ENCODE measurements at regions not wholly inside any gene's neighbourhood (a gene's known extent, or its start where the extent isn't known, plus 50 kb on each side); places are given as distances from the start of the nearest gene placed in this dataset.

DNA sequence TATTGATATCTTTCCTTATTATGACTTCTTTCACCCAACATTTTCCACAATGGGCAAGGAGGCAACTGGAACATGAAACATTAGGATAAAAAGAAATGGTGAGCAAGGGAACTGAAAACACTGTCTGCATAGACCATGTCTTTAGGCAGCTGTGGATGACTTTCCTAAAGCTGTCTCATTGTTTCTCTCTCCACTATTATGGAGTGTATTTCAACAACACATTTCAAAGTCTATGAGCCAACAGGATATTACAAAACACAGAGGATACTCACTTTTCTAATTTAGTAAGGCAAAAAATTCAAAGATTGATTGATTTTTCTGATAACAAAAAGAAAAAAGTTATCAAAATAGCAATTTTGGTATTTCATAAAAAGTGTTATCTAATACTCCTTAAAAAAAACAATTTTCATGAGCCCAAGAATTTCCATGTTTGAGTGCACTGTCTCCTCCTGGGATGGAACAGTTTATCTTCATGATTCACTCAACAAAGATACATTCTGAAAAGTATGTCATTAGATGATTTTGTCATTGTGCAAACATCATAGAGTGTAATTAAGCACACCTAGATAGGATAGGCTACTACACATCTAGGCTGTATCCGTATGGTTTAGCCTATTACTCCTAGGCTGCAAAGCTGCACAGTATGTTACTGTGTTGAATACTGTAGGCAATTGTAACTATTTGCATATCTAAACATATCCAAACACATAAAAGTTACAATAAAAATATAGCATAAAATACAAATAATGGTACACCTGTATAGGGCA, 1568.4 kb downstream of the SLITRK5 start:
- no peak for DNase-seq

DNA sequence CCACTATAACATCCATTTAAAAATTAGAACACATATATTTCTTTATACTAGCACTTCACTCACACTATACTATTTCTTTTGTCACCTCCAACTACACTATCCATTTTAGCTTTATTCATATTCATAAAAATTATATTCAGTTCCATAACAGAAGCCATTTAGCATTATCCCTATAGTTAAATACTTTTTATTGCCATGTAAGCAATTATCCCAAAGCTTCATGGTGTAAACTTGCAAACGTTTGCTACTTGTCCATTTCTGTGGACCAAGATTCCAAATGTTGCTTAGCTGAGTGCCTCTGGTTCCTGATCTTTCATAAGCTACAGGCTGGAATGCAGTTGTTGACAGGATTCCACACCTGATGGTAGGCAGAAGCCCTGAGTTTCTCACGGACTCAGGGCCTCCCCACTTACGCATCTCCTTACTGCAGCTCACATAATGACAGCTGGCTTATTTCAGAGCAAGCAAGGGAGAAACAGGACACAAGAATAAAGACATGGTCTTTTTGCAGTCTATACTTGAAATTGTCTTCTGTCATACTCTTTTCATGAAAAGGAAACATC, 1584.8 kb downstream of the SLITRK5 start:
- no peak for DNase-seq

DNA sequence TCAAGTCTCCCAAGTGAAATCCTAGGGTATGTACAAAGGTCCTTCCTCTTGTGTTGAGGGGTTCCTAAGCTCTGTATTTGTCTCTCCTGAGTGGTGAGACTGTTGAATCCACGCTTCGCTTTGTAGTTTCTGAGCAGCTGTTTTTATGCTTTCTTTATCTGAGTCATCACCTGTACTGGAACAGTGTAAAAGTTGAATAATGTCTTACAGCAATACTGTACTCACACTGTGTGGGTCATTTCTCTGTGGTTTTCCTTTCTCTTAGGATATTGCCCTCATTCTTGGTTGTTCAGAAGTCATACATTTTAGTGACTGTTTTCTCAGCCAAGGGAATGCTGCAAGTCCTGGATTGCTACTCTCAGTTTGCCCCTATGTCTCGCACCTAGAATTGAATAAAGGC, 1596.6 kb downstream of the SLITRK5 start:
- DNase-seq, result no peak

DNA sequence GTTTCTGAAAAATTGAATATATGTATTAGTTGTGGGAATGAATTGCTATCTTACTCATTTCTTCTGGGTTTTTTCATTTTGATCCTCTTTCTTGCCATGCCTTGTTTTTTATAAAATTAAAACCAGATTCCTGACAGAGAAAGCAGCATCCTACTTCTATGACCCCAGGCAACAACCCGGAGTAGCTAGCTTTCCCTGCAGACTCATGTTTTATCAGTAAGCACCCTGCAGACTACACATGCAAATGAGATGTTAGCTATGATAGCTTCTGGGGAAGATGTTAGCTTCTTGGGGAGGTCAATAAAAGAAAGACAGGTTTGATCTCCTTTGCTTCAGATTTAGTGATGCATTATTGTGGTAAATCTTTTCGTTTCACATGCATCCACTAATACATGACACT, 1598.6 kb downstream of the SLITRK5 start:
- no peak for DNase-seq

DNA sequence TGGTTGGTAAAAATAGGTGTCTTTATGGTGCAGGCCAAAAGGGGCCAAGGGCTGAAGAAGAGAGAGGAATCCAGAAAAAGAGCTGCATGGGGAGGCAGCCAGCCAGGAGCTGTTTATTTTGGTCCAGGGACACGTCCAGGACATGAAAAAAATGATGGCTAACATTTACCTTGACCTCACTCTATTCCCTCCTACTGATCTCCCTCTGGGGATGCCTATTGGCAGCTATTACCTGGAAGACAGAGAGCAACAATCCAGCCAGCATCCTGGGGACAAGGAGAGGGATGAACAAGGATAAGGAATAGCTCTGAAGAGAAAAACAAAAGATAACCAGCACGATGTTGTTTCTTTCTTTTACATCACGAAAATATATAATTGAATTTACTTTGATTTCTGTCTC, 1599.6 kb downstream of the SLITRK5 start:
- no peak for DNase-seq

DNA sequence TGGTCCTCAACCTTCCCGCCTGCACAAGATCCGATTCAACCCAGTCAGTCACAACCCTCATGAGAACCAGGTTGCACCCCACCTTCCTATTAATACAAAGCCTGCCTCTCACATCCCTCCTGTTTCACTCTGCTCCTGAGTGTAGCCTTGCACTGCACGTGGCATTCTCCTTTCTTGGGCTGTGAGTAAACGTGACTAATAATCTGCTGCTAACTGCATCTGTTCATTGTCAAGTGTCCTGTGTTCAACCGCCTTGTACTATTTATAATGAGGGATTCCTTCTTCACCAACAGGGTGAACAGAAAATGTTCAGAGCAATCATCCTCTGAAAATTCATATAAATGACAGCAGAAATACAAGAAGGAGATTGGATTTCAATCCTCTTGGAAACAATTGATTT, 1608.2 kb downstream of the SLITRK5 start:
- DNase-seq, result no peak

DNA sequence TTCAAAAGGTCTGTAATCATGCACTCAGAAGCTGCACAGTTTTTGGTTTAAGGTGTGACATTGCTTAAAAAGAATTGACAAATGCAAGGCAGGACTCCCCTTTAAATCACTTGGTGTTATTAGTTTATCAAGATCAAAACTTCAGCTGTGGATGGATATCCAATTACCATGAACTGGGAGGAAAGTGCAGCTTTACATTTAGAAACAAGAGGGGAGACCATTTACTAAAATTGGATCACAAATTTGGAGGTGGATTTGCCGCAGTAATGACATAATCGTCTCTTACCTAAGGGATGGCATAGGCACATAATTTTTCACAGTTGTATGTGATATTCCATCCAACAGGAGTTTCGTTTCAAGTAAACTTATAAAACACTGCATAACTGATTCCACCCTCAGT, 1610.2 kb downstream of the SLITRK5 start:
- DNase-seq, result no peak

DNA sequence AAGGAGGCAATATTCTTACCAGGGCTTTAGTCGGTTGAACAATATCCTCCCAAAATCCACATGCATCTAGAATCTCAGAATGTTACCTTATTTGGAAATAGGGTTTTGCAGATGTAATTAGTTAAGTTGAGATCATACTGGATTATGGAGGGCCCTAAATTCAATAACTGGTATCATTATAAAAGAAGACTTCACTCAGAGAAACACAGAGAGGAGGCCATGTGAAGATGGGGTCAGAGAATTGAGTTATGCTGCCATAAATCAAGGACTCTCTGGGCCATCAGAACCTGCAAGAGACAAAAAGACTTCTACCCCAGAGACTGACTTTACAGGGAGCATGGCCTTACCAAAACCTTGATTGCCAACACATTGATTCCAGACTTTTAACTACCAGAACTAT, 1611.1 kb downstream of the SLITRK5 start:
- DNase-seq, result no peak

DNA sequence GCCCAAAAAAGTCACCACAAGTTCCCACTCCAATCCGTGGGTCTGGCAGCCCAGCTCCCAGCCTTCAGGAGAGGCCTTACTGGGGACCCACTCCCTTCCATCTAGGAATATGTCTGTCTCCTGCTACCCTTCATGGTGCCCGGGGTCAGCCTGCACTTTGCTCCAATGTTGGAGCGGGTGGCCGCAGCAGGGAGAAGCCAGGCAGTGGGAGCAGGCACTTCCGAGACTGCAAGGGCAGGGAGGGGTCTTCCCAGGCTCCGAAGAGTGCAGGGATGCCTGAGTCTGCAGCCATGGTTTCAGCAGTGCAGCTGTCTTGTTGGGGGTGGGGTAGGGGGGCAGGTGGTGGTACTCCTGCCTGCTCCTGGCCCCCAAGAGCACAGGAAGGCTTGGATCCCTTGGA, 1616.2 kb downstream of the SLITRK5 start:
- DNase-seq, result no peak

DNA sequence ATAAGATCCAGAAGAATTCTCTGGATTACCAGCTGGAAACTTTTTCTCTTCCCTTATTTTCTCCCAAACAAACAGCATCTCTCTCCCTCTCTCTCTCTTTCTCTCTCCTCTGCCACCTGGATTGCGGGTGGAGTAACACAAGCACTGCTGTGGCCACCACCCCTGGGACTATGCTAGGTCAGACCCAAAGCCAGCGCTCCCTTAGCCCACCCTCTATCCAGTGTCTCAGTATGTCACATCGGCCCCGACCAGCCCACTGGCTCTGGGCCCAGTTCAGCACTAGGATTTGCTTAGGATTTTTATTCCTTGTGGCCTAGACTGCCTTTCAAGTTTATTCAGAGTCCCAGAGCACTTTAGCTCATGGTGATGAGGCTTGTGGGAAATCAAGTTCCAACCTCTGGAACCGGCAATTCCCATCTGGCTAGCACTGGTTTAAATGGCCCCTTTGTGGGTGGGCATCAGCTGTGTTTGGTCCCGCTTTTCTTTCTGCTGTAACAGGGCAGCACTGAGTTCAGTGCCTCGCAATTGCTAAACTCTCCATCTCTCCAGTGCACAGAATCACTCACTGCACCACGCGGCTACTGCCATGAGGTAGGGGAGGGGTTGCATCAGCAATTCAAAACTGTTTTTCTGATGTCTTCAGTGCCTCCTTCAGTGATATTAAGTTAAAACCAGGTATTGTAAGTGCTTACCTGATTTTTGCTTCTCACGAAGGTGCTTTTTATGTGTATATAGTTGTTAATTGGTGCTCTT, 1623.1 kb downstream of the SLITRK5 start:
- DNase-seq, result no peak

DNA sequence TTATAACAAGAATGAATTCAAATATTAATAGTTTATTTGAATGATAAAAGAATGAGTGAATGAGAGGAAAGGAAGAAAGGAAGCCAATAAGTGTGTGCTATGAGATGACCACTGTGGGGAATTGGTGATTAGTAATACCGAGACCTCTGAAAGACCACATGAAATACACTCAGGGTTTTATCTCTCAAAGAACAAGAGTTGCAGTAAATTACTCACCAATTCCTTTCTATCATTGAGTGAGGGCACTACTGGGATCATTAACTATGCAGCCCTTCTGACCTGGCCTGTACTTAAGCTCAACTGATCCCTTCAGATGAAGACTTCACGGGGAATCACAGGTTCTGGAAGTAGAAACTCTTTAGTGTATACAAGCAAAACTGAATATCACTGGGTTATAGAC, 1636.1 kb downstream of the SLITRK5 start:
- no peak for DNase-seq

DNA sequence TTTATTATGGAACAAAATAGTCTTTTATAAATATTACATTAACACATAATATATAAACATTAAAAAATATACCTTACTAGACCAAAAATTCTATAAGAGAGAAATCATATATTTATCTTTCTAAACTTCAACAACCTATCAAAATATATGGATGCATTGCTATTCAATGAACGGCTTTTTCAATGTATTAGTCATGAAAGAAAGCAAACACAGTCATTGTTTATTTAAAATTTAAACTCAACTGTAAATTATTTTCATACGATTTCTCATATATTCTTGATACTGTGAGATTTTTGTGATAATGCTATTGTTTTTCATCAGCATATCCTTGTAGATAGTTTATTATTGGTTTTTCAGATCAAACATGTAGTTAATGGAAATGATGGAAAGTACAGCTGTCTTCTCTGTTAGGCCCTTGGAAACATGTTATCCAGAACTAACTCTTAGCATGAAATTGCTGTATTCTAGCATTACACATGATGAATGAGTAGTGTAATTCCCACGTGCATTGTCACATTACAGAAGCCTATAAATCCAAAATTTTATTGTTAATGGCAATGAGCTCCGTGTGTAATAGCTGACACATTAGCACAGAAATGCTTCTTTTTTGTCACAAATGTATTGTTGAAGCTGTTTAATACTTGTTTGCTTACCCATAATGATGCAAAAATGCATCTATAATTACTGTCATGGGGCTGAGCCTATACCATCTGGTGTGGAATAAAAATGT, 1639.9 kb downstream of the SLITRK5 start:
- DNase-seq, result no peak

DNA sequence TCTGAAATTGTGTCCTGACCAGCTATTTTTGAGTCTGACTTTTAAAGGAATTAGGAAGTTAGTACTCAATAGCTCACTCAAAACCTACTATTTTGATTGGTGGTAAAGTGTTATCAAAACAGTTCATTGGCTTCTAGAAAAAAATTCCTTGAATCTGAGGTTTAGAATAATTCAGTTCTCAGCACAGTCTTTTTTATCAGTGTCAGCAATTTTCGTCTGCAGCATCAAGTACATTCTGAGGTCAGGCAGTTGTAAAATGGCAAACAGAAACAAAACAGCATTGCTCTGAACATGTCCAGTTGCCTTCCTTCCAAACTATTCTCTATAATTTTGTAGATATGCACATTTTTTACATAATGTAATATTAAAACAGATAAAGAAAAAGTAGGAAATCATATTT, 1644.1 kb downstream of the SLITRK5 start:
- no peak for DNase-seq

DNA sequence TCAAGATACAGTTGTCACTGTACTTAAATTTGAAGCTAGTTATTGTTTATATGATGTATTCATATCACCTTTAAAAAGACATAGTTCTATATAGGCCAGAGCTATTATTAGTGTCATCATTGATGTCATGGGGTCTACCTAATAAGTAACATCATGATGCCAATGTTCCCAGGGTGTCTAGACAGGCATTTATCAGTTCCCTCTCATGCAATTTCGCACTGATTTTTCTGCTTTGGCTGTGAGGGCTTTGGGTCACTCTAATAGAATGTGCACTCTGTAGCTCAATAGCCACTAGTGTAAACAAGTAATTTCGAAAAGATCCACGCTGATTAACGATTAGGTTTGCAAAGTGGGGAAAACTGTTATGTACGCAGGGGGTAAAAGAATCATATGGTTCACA, 1651.3 kb downstream of the SLITRK5 start:
- DNase-seq, result no peak

DNA sequence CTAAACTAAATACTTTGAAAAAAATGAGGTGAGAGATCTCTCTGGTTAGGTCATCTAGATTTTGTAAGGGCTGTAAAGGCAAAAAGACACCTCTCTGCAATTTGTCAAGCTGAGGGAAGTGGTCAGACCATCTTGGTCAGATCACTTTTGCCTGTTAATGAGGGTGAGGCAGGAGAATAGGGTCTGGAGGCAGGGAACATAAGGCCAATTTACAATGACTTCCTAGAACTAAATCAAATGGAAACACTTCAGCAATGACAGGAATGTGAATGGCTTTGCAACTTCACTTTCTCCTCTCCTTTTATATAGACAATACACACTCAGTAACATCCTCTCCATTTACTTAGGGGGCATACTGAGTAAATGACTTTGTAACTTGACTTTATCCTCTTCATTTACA, 1653.4 kb downstream of the SLITRK5 start:
- DNase-seq, result no peak

DNA sequence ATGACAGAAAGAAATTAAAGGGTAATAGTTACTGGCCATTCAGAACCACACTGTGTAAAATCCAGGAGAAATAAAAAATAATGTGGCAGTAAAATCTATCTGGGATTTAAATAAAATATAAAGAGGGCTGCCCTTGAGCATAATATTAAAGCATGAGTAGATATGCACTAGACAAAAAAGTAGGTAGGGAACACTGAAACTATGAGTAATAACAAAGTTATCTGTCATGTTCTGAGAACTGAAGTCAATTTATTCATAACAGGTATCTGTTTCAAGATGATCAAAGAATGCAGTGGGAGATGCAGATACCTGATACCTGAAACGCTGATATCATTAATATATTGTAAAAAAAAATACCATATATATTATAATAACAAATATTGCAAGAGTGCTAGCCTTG, 1672.0 kb downstream of the SLITRK5 start:
- no peak for DNase-seq

DNA sequence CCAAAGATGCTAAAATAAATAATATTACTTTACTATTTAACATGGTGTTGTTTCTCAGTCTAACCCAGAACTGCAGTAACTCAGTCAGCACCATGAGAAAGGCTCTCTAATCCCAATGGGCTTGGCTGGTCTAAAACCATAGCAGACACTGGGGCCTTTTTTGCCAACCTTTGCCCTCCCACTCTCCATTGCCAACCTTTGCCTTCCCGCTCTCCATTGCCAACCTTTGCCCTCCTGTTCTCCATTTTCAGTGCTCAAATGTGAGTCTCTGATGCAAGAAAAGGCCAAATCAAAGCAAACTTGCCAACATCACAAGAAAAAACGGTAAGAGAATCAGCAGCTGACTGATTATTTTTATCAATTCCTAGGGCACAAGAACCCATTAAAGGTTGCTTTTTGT, 1681.2 kb downstream of the SLITRK5 start:
- no peak for DNase-seq

DNA sequence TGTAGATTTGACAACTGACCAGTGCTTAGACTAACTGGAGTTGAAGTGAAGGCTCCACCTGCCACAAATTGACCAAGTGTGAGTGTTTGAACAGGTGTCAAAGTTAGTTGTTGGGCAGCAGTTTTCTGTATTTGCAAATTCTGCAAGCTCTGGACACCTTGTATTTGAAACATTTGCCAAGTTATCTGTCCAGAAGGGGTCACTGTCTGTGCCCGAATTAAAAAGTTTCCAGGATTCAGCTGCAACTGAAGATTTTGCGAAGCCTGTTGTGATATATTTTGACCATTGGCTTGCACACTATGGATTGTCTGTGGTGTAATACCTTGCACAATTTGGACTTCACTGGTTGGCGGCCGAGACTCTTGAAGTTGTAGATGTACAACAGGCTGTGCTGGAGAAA, 1690.7 kb downstream of the SLITRK5 start:
- DNase-seq, result no peak

DNA sequence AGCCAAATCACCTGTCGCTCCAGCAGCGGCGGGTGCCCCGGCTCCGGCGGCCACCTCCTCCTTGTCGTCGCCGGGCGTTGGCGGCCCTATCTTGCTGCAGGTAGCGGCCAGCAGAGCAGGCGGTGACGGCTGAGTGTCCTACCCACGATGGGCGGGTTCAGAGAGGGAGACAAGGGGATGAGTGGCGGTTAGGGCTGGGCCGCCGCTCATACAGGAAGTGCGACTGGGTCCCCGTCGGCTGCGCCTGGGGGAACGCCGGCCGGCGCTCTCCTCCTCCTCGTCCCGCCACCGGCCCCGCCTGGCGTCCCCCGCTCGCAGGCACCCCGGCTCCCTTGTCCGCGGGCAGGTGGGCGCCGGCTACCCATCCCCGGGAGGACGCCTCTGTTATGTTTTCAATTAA, 1692.0 kb downstream of the SLITRK5 start:
- no peak for DNase-seq

DNA sequence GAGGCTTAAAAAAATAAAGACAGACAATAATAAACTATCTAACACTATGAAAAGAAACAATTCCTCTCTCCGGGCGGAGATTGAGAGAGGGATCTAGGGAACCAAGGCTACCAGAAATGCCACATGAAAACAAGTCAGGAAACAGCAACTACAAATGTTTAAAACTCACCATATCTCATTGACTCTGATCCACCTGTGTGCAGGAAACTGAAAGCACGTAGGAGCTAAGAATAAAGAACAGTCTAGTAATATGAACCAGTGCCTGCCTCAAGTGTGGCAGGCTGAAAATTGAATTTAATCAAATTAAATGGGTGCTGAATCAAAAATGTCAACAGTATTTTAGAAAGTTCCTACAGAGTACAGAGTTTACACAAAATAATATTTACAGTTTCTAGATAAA, 1701.0 kb downstream of the SLITRK5 start:
- DNase-seq, result no peak

DNA sequence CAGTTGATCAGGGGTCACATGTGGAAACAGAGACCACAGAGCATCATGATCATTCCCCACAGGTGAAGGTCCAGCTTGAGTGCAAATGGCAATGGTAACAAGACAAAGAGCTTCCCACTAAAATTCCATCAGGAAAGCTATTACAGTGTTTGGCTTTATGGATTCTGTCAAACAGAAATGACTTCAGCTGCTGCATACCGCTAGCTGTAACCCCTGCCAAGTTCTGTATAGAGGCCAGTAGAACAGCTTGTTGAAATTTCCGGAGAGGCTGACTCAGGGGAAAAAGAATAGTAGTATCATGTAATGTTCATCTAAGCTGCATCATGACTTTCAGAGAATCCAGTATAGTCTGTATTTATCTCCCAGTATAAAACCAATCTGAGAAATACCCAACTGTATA, 1704.7 kb downstream of the SLITRK5 start:
- DNase-seq, result no peak

DNA sequence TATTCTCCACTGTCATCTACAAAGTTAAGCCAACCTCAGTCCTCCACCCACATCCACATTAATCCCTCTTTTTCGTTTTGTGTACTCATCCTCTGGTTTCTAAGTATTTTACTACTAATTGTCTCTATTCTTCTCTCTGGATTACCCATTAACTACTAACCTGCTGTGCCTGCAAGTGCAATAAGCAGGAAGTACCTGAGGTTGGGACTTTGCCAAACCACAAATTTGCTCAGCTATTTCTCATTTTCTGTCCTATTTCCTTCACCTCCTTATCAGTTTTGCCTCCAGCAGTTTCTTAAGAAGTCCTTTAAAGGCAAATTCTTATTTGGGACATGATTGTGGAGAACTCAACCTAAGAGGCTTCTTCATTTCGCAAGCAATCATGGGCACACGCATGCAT, 1708.9 kb downstream of the SLITRK5 start:
- DNase-seq, result no peak

DNA sequence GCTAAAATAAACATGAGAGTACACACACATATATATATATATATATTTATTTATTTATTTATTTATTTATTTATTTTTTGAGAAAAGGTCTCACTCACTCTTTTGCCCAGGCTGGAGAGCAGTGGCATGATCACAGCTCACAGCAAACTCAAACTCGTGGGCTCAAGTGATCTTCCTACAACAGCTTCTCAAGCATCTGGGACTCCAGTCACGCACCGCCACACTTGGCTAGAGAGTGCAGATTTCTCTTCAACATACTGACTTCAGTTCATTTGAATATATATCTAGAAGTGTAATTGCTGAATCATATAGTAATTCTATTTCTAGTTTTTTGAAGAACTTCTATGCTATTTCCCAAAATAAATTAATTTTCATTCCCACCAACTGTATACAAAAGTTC, 1711.8 kb downstream of the SLITRK5 start:
- no peak for DNase-seq

DNA sequence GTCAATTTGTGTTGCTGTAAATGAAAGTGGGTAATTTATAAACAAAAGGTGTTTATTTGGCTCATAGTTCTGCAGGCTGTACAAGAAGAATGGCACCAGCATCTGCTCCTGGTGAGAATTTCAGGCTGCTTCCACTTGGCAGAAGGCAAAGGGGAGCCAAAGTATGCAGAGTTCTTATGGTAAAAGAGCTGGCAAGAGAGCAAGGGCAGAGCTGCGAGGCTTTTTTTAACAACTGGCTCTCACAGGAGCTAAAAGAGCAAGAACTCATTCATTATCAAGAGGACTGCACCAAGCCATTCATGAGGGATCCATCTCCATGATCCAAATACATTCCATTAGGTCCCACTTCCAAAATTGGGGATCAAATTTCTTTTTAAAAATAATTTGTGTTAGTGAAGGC, 1712.7 kb downstream of the SLITRK5 start:
- no peak for DNase-seq

Measured in effector CD8-positive, alpha-beta T cell (primary cell).